LNCaP clone FGC (cell line): ENCODE measurements at regions not wholly inside any gene's neighbourhood (a gene's known extent, or its start where the extent isn't known, plus 50 kb on each side); places are given as distances from the start of the nearest gene placed in this dataset.

Experiments used
- DNase-seq: peaks from one replicate; pipeline ENCODE4 v3.0.0-alpha.2; 2011; ENCODE audit warnings: low read depth
- H3K4me3 ChIP-seq: 2 replicates; pipeline ENCODE4 v1.5.1; 2011; ENCODE audit warnings: mild to moderate bottlenecking, low read depth, low read length, control low read depth
- CTCF ChIP-seq: IDR thresholded peaks from 2 replicates; pipeline ENCODE4 v1.5.1; 2012; ENCODE audit warnings: mild to moderate bottlenecking; ENCODE audit not compliant: control insufficient read depth, insufficient read depth; ENCODE audit errors: extremely low read depth

- no peak for DNase-seq
- TF ChIP-seq CTCF: no peak
- H3K4me3 ChIP-seq: no peak overlapping the region
These were observed 84.1 kb downstream of the SNX5 start for GRCh38 chr20:17884307-17885003.

- TF ChIP-seq CTCF: no peak
- H3K4me3 ChIP-seq: no peak overlapping the region
- DNase-seq: no peak
These were observed 84.8 kb downstream of the SNX5 start for GRCh38 chr20:17883592-17884306.

- DNase-seq: no peak
- no peak for TF ChIP-seq CTCF
- no peak overlapping the region for H3K4me3 ChIP-seq
These were observed 85.6 kb downstream of the SNX5 start for GRCh38 chr20:17882834-17883591.

GRCh38 chr20:17882065-17882833, 86.3 kb downstream of the SNX5 start:
- H3K4me3 ChIP-seq: no peak overlapping the region
- DNase-seq: no peak
- TF ChIP-seq CTCF: no peak

- H3K4me3 ChIP-seq: no peak overlapping the region
- no peak for DNase-seq
- no peak for TF ChIP-seq CTCF
These were observed 86.9 kb downstream of the SNX5 start for GRCh38 chr20:17881741-17882064.

- no peak overlapping the region for H3K4me3 ChIP-seq
- no peak for TF ChIP-seq CTCF
- DNase-seq: no peak
These were observed 89.5 kb downstream of the SNX5 start for GRCh38 chr20:17878912-17879602.
